ENCODE measurements at regions not wholly inside any gene's neighbourhood (a gene's known extent, or its start where the extent isn't known, plus 50 kb on each side); places are given as distances from the start of the nearest gene placed in this dataset.

GRCh38 chr10:110364531-110364937, 59.8 kb upstream of the SMNDC1 start:
- no peaks in the 10 kb centered on the region for H3K27me3 ChIP-seq
- DNase-seq (no peak), ATAC-seq (no peak)
- no peak overlapping the region for H3K4me3 ChIP-seq
- no peaks in the 10 kb centered on the region for H3K4me1 ChIP-seq
- no peak for TF ChIP-seq CTCF (IDR thresholded peaks at IDR 0.05)
- H3K36me3 ChIP-seq, result no peaks in the 10 kb centered on the region
- intact Hi-C loops (cut with DNase I), result no loop called here
- no peaks in the 10 kb centered on the region for H3K9me3 ChIP-seq
- no peak overlapping the region for H3K27ac ChIP-seq

DNA sequence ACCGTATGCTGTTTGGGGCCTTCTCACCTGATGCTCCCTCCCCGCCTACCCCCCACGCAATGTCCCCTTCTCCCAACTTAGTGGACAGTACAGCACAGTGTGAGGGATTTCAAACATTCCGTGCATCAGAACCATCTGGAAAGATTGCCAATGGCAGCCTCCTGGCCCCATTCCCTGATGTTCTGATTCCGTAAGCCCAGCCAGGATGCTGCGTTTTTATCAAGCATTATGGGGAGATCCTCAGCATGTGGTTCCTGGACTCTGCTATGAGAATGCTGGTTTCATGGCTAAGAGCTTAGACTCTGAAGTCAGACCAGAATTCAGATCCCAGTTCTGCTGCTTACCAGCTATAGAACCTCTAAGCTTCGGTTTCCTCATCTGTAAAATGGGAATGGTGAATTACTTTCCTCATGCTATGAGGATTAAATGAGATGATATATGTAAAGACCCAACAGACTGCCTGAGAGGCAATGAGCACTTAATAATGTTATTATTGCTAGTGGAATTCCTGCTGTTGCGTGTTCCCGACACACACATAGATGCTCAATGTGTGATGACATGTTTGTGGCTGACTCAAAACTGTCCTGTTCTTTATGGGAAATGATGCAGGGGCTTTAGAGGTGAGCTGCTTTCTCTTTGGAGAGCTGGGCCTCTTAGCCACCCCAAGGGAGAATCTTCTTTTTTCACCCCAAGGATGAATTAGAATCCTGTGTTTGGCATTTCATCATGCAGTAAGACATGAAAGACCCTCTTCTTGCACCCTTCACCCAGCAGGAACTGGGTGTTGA, 60.8 kb upstream of the SMNDC1 start:
- no peaks in the 10 kb centered on the region for H3K9me3 ChIP-seq
- no peak overlapping the region for H3K4me3 ChIP-seq
- no peaks in the 10 kb centered on the region for H3K4me1 ChIP-seq
- ATAC-seq (no peak), DNase-seq (no peak)
- no peaks in the 10 kb centered on the region for H3K27me3 ChIP-seq
- no peak for TF ChIP-seq CTCF (IDR thresholded peaks at IDR 0.05)
- intact Hi-C loops (cut with DNase I), result no loop called here
- no peak overlapping the region for H3K27ac ChIP-seq
- no peaks in the 10 kb centered on the region for H3K36me3 ChIP-seq

DNA sequence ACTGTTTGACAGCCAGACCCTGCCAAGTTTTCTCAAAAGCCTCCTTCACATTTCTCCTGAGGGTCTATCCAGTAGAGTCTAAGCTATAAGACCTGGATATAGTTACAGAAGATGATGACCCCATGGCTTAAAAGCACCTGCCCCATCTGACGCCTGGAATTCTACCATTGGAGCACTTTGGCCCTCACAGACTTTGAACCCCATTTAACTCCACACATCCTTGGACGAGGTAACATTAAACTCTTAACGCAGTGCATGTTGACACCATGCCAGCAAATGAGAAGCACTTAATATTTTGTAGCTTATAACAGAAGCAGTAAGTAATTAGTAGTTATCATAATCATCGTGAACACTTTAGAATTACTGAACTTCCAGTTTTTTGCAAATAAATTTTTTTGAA, 61.9 kb upstream of the SMNDC1 start:
- Histone ChIP-seq H3K36me3 (no peaks in the 10 kb centered on the region), H3K27ac (no peak overlapping the region), H3K4me3 (no peak overlapping the region), H3K9me3 (no peaks in the 10 kb centered on the region), H3K27me3 (no peaks in the 10 kb centered on the region), H3K4me1 (no peaks in the 10 kb centered on the region)
- DNase-seq (no peak), ATAC-seq (no peak)
- no peak for TF ChIP-seq CTCF (IDR thresholded peaks at IDR 0.05)
- intact Hi-C loops (cut with DNase I), result no loop called here

DNA sequence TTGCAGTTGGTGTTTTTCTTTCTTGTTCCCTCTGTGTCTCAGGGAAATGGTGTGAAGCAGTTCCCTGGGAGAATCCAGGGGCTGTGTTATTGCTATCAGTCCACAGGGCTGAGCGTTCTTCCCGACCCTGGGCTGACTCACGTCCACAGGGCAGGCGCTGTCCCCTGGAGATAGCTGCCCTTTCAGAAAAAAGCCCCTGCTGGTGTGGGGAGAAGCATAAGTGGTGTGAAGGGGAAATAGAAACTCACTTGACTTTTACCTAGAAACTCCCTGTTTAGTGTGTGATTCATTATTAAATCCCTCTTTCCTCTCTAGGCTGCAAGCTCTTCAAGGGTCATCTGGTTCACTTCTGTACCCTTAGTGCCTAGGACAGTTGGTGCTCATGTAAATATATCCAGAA, 63.3 kb upstream of the SMNDC1 start:
- no peak overlapping the region for H3K27ac ChIP-seq
- no peaks in the 10 kb centered on the region for H3K4me1 ChIP-seq
- ATAC-seq (no peak), DNase-seq (no peak)
- no peaks in the 10 kb centered on the region for H3K27me3 ChIP-seq
- no peaks in the 10 kb centered on the region for H3K9me3 ChIP-seq
- no peaks in the 10 kb centered on the region for H3K36me3 ChIP-seq
- intact Hi-C loops (cut with DNase I), result no loop called here
- no peak overlapping the region for H3K4me3 ChIP-seq
- no peak for TF ChIP-seq CTCF (IDR thresholded peaks at IDR 0.05)

DNA sequence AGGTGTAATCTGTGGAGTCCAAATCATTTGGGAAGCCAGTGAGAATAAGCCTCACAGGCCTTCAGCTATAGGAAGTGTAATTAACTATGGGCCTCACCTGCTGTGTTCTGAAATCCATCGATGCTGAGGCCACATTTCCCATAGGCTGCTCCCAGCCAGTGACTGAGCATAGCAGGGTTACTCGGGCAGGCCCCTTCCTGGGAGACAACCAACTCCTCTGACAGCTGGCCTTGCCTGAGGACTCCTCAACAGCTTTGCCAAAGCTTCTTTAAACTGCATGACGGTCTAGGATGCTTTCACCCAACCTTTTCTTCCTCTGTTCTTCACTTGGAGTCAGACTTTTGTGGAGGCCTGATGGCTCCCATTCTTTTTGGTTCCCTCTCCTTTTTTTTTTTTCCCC, 63.8 kb upstream of the SMNDC1 start:
- DNase-seq (no peak), ATAC-seq (no peak)
- Histone ChIP-seq H3K4me3 (no peak overlapping the region), H3K27me3 (no peaks in the 10 kb centered on the region), H3K4me1 (no peaks in the 10 kb centered on the region), H3K36me3 (no peaks in the 10 kb centered on the region), H3K9me3 (no peaks in the 10 kb centered on the region), H3K27ac (no peak overlapping the region)
- intact Hi-C loops (cut with DNase I), result no loop called here
- TF ChIP-seq CTCF (IDR thresholded peaks at IDR 0.05), result no peak

GRCh38 chr10:110370006-110370405, 65.3 kb upstream of the SMNDC1 start:
- Histone ChIP-seq H3K4me1 (no peaks in the 10 kb centered on the region), H3K27ac (no peak overlapping the region), H3K9me3 (no peaks in the 10 kb centered on the region), H3K27me3 (no peaks in the 10 kb centered on the region), H3K36me3 (no peaks in the 10 kb centered on the region), H3K4me3 (no peak overlapping the region)
- no peak for TF ChIP-seq CTCF (IDR thresholded peaks at IDR 0.05)
- intact Hi-C loops (cut with DNase I), result no loop called here
- DNase-seq (no peak), ATAC-seq (no peak)
